ENCODE measurements at regions not wholly inside any gene's neighbourhood (a gene's known extent, or its start where the extent isn't known, plus 50 kb on each side); places are given as distances from the start of the nearest gene placed in this dataset.

- TF ChIP-seq FOXM1 (IDR thresholded peaks at IDR 0.05; ENCODE audit: borderline replicate concordance) (no peak), CTBP1 (IDR thresholded peaks at IDR 0.05; ENCODE audit: borderline replicate concordance) (no peak), ARNT (IDR thresholded peaks at IDR 0.05) (no peak), SP1 (IDR thresholded peaks at IDR 0.05) (no peak), SUZ12 (IDR thresholded peaks at IDR 0.05) (no peak)
These were observed 441.1 kb downstream of the POM121L12 start for GRCh38 chr7:53476566-53476965.
